GM18858 (cell line): ENCODE measurements at regions not wholly inside any gene's neighbourhood (a gene's known extent, or its start where the extent isn't known, plus 50 kb on each side); places are given as distances from the start of the nearest gene placed in this dataset.
"Not testable (repeated sequence)": the region's sequence is repeated elsewhere in the genome, so short reads cannot be mapped to it uniquely, and the experiment has no call there.

Source experiments
- ATAC-seq: cut with Tn5 transposase; IDR thresholded peaks from one replicate; pipeline ENCODE4 v1.9.1; 2021; ENCODE audit not compliant: unreplicated experiment

DNA sequence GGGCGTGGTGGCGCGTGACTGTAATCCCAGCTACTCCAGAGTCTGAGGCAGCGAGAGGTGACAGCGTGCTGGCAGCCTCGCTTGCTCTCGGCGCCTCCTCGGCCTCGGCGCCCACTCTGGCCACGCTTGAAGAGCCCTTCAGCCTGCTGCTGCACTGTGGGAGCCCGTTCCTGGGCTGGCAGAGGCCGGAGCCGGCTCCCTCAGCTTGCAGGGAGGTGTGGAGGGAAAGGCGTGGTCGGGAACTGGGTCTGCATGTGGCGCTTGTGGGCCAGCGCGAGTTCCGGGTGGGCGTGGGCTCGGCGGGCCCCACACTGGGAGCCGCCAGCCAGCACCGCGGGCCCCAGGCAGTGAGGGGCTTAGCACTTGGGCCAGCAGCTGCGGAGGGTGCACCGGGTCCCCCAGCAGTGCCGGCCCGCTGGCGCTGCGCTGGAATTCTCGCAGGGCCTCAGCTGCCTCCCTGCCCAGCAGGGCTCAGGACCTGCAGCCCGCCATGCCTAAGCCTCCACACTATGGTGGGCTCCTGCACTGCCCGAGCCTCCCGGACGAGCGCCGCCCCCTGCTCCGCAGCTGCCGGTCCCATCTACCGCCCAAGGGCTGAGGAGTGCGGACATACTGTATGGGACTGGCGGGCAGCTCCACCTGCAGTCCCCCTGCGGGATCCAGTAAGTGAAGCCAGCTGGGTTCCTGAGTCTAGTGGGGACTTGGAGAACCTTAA, 1093.3 kb upstream of the CDH8 start:
- no peak for ATAC-seq

DNA sequence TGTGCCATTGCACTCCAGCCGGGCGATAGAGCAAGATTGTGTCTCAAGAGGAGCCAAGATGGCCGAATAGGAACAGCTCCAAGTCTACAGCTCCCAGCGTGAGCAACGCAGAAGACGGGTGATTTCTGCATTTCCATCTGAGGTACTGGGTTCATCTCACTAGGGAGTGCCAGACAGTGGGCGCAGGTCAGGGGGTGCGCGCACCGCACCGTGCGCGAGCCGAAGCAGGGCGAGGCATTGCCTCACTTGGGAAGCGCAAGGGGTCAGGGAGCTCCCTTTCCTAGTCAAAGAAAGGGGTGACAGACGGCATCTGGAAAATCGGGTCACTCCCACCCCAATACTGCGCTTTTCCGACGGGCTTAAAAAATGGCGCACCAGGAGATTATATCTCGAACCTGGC, 1083.7 kb upstream of the CDH8 start:
- not testable (repeated sequence) for ATAC-seq

DNA sequence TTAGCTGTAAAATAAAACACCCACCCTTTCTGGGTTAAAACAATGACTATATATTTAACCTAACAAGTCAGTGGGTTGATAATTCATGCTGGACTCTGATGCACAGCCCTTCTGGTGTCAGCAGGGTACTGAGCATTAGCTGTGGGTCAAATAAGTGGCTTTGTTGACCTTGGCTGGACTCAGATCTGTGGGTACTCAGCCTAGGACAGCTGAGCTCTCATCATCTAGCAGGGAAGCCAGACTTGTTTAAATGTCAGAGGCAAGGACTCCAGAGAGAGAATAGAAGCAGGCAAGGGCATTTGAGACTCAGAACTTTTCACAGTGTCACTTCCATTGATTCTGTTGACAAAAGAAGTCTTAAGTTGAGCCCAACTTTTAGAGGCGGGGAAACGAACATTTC, 1063.8 kb upstream of the CDH8 start:
- ATAC-seq: no peak

DNA sequence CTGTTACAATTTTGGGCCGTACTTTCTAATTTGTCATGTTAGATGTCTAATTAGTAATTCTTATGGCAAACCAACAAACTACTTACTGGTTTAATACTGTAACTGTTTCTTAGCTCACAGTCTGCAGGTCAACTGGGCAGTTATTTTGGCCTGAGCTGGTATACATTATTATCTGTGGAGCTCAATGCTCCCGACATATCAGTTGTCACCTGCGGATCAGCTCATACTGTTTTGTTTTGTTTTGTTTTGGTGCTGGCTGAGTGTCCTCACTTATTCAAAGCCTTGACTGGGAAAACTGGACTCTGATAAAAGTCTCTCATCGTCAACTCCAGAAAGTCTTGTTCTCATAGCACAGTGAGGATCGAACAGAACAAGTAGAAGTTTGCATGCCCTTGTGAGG, 1060.6 kb upstream of the CDH8 start:
- ATAC-seq: no peak

DNA sequence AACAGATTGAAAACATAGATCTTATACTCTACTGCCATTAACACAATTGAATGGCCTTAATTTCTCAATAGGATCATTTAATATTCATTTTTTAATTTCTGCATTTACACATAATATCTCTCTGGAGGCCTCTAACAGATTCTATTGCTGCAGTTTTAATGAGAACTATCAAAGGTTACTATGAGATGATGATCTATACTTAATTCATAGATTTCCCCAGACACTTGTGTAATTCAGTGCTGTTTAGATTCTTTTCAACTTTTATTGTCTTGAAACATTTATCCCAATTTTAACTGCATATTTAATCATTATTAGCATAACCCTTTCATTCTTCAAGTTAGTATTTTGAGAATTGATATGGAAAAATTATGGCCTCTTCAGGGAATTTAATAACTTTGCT, 1056.5 kb upstream of the CDH8 start:
- ATAC-seq: no peak

DNA sequence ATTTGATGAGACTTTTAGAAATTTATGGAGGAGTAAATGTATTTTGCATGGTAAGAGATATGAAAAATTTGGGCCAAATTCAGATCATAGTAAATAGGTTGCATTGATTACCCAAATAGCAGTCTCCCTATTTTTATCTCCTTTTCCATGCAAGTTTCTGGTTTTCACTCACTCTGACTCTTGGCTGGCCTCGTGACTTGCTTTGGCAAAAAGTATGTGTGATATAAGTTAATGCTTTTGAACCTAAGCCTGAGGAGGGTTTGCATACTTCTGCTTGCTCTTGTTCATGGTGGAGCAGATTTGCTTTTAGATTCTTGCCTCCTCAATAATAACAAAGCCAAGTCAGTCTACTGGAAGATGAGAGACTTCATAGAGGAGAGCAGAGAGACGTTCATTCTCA, 1045.9 kb upstream of the CDH8 start:
- ATAC-seq: no peak

DNA sequence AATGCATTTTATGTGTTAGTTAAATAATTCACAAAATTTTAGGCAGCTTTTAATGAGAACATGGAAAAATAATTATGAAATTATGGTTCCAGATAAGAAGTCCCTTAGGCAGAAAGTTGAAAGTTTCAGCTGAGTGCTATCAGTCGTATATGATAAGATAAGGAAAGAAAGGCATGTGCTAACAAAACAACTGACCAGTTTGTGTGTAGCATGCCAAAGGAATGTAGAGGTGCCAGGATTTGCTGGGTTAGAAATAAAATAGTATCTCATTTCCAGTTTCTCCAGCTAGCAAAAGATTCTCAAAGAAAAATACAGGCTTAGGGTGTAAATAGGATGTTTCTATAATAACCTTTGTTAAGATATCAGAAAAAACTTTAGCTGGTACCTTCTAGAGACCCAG, 1044.5 kb upstream of the CDH8 start:
- ATAC-seq: no peak

DNA sequence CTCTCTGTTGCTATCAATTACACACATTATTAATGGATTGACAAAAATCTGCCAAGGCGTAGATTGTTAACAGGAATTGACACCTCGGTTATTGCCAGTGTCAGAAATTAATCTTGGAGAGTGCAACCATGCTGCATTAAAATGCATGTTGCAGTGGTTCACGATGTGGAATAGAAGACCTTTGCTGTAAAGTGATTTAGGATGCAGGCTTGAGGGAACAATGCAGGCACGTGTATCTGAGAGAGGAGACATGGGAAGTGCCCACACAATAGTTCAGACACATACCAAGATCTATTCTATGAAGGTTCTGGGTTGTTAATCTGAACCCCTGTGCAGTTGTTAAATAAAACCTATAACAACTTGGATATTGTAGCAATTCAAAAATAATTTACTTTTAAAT, 1032.8 kb upstream of the CDH8 start:
- ATAC-seq: no peak

DNA sequence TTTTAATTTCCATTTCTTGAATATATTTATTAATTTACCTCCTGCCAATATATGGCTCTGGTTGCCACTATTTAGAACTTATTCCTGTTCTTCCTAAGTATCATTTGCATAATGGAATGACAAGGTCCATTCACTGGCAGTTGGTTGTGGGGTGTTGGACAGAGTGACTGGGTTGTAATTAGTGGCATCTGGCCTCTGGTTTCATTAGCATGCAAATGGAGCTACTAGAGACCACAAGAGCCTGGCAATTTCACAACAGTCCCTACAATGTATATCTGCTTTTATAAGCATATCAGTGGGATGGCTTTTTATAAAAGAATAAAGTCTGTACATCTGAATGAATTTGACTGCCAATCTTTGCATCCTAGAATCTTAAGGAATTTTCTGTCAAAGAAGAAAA, 1030.9 kb upstream of the CDH8 start:
- ATAC-seq: no peak

DNA sequence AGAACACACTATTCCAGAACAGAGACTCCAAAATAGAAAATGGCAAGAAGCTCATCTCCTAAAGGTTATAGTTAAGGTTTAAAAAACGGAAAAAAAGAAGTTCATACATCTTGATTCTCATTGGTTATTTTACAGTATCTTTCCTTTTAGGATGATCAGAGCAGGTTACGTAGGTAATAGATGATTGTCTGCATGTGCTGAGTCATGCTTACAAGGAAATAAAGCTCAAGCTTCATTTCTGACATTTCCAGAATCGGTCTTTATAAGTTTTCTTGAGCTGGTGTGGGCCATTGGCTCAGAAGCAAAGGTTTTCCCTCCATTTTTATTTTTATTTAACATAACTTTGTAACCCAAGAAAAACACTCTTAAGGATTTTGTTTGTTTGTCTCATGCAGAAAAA, 1030.3 kb upstream of the CDH8 start:
- ATAC-seq: no peak

DNA sequence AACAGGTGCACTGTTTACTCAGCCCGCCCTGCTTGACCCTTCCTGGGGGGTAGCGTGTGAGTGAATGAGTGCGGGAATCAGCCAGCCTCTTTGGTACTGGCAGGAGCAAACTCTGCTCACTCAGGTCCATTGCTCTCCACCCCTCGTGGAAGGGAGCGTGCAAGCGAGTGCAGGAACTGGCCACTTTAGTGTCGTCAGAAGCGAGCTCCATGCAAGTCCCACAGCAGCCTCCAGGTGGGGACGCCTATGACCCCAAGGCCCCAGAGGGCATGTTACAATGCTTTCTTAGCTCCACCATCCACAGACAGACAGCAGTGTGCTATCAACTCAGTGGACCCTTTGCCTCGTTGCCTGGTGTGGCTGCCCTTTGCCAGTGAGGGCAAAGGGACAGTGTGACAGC, 1025.1 kb upstream of the CDH8 start:
- no peak for ATAC-seq

DNA sequence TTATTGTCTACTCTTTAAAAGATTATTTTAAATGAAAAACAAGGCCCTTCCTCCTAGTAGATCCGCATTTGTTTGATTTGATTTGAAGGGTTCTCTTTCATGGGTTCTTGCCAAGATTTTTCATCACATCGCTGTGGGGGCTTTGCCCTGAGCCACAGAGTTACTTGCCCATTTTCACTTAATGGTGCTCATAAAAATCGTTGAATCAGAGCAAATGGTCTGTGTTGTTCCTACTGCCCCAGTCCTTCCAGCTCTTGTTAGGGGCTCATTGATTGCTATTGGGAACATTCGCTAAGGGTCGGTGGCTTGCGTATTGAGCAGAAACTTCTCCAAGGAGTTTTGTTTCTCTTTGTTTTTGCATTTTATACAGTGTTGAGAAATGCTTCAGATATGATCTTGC, 1023.4 kb upstream of the CDH8 start:
- no peak for ATAC-seq

DNA sequence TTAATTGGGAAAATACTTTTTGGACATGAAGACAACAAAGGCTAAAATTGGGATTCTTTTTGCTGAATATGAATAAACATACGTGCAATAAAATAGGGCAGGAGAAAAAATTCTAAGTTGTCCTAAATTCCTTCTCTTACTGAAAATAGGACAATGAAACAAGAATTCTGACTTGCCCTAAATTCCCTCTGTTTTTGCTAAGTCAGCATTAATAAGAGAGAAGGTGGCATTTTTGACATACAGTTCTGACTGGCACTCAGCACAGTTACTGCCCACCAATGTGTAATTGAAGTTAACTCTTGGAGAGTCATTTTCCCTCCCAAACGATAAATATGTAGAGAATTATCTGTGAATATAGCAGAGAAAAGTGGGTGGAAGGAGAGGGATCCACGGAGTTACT, 1021.1 kb upstream of the CDH8 start:
- no peak for ATAC-seq

DNA sequence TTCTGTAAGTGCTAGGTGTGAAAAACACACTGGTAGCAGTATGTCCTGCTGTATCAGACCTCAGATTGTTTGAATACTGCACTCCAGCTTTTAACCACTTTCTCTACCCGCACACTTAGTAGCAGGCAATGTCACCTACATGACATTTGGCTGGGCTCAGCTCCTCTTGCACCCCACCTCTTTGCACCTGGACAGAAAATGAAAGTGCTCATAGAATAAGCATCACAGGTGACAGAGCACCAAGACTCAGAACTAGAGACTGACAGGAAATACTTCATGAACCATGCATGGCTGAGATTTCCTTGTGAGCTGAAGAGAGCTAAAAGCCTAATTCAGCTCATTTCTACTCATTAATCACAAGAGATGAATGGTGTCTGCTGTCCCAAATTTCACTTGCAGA, 1014.2 kb upstream of the CDH8 start:
- no peak for ATAC-seq

DNA sequence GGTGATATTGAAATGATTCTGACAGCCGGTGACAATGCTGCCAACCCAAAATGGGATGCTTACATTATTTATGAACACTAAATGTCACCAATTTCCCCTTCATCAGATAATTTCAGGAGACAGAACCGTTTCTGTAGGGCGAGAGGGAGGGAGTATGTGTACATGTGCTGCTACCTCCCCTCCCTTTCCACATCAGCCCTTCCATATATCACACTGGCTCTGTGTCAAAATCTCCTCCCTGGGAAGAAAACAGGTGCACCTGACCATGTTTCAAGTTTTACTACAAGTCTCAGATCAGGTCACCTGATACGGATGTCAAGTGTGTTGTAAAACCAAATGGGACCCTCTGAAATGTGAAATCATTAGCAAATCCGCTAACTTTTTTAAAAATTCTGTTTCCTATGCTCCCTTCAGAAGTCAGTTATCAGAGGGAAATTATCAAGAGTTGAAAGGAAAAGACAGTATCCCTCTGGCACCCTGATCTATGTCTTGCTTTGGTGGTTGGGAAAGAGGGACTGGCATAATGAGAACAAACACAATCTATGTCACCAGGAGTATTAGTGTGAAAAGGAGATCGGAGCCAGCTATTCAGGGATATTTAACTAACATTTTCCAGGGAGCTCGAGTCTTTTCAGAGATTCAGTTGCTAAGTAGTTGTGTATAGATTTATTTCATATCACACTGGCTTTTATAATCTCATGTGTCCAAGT, 1002.3 kb upstream of the CDH8 start:
- no peak for ATAC-seq

DNA sequence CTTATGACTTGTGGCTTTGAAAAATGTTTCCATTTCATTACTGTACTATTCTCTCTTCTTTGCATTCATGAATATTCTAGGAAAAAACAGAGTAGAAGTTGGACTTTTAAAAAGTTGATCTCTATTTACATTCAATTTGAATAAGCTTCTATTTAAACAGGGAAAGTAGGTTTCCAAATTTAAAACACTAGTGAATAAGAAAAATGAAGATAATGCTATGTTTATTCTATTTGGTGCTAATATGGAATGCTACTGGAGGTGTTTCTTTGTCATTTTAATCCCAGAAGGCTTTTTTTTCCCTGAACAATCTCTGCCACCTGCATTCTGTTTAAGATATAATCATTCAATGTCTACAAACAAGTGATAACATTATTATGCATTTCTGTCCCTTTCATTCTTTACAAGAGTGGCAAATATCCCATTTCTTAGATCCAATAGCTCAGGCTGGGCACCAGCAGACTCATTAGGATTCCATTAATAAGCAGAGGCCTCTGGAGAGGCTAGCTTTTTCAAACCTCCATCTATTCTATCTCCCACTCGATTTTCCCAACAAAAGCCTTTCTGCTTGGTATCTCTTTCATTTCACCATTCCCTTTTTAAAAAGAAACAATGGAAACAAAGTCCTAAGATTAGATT, 1001.6 kb upstream of the CDH8 start:
- ATAC-seq: no peak

DNA sequence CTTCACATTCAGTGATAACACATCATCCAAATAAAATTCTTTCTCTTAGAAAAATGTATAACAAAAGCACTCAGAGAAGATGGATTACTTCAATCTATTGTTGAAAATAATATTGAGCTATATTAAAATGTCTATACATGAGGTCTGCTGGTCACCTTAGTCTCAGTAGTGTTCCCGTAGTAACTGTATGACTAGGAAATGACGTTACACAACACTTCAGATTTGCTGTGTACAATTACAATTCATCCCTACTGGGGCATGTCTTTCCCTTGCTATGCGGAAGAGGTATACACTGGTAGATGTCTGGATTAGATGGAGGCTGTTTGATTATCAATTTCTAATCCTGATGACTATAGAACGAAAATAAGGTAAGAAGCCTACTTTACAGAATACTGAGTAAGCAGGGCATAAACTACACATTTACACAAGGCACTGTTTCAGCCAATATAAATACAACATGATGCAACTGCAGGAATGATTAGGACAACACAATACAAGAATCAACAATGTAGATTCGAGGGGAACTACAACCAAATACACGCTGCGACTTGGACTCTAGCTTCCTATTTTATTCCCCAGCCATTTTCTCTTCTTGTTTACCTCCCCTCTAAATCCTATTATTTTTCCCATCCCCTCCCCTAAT, 982.5 kb upstream of the CDH8 start:
- ATAC-seq: no peak

DNA sequence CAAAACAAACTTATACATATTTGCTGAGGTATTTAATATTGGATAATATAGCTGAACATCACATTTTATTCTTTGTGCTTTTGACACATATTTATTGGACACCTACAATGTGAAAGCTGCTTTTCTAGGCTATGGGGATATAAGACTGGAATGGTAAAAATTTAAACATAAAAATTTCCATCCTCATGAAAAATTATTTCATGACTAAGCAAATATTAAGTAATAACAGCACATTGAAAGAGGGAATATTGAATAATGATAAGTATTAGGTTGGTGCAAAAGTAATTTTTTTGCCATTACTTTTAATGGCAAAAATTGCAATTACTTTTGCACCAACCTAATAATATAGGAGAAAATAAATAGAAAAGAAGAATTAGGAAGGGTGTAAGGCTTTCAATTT, 972.5 kb upstream of the CDH8 start:
- no peak for ATAC-seq

DNA sequence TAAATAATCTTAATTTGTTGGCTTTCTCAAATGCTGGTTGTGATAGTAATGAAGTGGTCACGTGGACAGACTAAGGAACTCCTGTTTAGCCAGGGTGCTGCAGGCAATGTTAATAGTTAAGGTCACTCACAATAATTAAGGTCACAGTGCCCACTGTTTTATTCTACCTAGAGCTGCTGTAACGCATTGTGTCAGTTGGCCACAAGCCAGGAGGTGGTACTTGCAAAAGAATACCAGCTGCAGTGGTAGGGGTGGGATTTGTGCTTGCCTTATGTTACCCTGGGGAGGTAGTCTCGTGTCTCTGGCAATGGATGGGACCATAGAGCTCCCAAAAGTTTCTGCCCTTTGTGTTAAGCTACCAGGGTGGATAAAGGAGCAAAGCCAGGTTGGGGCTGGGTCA, 969.1 kb upstream of the CDH8 start:
- ATAC-seq: no peak

DNA sequence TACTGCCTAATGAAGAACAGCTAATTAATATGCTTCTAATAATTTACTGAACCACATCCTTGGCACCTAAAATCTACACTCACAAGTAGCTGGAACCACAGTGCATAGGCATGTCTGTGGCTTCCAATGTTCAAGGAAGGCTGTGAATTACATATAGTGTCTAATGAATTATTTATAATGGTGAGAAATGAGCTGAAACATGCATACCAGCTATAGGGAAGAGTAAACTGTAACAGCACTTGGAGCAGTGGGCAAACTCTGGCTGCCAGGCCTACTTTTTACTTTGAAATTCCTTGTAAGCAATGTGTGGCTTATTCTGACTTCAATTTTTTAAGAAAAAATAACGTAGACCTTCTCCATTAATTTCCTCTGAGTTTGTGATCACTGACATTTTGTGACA, 953.2 kb upstream of the CDH8 start:
- no peak for ATAC-seq

DNA sequence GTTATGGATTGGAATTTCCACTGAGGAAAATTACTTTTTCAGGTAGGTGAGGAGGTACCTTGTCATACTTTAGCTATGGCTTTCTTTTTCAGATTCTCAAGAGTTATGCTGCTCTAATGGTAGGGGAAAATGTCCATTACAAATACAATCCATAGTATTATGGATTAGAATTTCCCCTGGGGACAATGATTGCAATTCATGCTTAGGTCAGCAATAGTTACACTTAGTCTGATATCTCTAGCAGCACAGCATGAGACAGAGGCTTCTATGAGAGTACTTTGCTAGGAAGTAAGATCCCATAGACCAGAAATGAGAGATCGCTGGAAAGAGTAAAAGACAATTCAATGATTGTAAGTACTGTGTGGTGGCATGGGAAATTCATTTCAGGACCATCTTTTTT, 949.5 kb upstream of the CDH8 start:
- no peak for ATAC-seq

DNA sequence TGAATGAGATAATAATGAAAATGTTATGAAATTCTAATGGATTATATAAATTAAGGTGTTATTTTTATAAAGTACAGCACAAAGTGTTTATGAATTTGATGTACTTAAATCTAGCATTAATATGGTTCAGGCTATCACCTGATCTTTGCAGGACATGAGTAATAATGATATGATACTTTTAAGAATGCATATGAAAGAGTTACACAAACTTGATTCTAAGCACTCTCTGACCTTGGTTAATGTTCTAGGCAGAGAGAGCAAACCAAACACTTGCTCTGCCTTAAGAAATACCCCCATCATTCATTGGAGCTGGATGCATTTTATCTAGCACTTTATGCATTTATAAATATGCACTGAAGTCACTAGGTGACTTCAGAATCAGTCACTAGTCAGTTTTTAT, 942.2 kb upstream of the CDH8 start:
- ATAC-seq: no peak
